ENCODE measurements at regions not wholly inside any gene's neighbourhood (a gene's known extent, or its start where the extent isn't known, plus 50 kb on each side); places are given as distances from the start of the nearest gene placed in this dataset.

GRCh38 chr16:73473713-73474112 is 425.8 kb upstream of the ZFHX3 start:
- no peaks in the 10 kb centered on the region for H3K9me3 ChIP-seq
- ATAC-seq: no peak
- H3K27ac ChIP-seq: no peak overlapping the region
- no peaks in the 10 kb centered on the region for H3K36me3 ChIP-seq
- H3K4me1 ChIP-seq: no peaks in the 10 kb centered on the region
- TF ChIP-seq CTCF (IDR thresholded peaks at IDR 0.05): no peak
- TF ChIP-seq POLR2A (IDR thresholded peaks at IDR 0.05): no peak
- WGBS (ENCODE audit: insufficient coverage, low coverage, low lambda C conversion rate, missing lambda C conversion rate): 67% methylated on average over 3 of the region's 3 CpGs
- no peak for DNase-seq
- H3K27me3 ChIP-seq: no peaks in the 10 kb centered on the region
- no peak overlapping the region for H3K4me3 ChIP-seq
- intact Hi-C loops (cut with DNase I): no loop called here

GRCh38 chr16:73464834-73465233 is 416.9 kb upstream of the ZFHX3 start:
- intact Hi-C loops (cut with DNase I): no loop called here
- Histone ChIP-seq H3K4me3 (no peak overlapping the region), H3K27ac (no peak overlapping the region), H3K36me3 (no peaks in the 10 kb centered on the region), H3K9me3 (no peaks in the 10 kb centered on the region), H3K27me3 (no peaks in the 10 kb centered on the region), H3K4me1 (no peaks in the 10 kb centered on the region)
- ATAC-seq: no peak
- TF ChIP-seq CTCF (IDR thresholded peaks at IDR 0.05): no peak
- no peak for TF ChIP-seq POLR2A (IDR thresholded peaks at IDR 0.05)
- WGBS (ENCODE audit: insufficient coverage, low coverage, low lambda C conversion rate, missing lambda C conversion rate): 29% methylated on average over 4 of the region's 11 CpGs
- no peak for DNase-seq

GRCh38 chr16:73459586-73459985 is 411.7 kb upstream of the ZFHX3 start:
- intact Hi-C loops (cut with DNase I): no loop called here
- Histone ChIP-seq H3K27ac (no peak overlapping the region), H3K36me3 (no peaks in the 10 kb centered on the region), H3K4me1 (no peaks in the 10 kb centered on the region), H3K9me3 (no peaks in the 10 kb centered on the region), H3K27me3 (no peaks in the 10 kb centered on the region), H3K4me3 (no peak overlapping the region)
- DNase-seq (no peak), ATAC-seq (no peak)
- WGBS (ENCODE audit: insufficient coverage, low coverage, low lambda C conversion rate, missing lambda C conversion rate): 54% methylated on average over 3 of the region's 5 CpGs
- TF ChIP-seq POLR2A (IDR thresholded peaks at IDR 0.05) (no peak), CTCF (IDR thresholded peaks at IDR 0.05) (no peak)

- H3K9me3 ChIP-seq: no peaks in the 10 kb centered on the region
- WGBS (ENCODE audit: insufficient coverage, low coverage, low lambda C conversion rate, missing lambda C conversion rate): 71% methylated on average over 1 of the region's 1 CpG
- no peak for TF ChIP-seq CTCF (IDR thresholded peaks at IDR 0.05)
- no peak for TF ChIP-seq POLR2A (IDR thresholded peaks at IDR 0.05)
Observed at GRCh38 chr16:73457851-73458250, 409.9 kb upstream of the ZFHX3 start.

GRCh38 chr16:73448970-73449369 is 401.0 kb upstream of the ZFHX3 start:
- 75% methylated on average over 3 of the region's 3 CpGs for WGBS (ENCODE audit: insufficient coverage, low coverage, low lambda C conversion rate, missing lambda C conversion rate)
- H3K4me1 ChIP-seq: no peaks in the 10 kb centered on the region
- H3K4me3 ChIP-seq: no peak overlapping the region
- TF ChIP-seq CTCF (IDR thresholded peaks at IDR 0.05): no peak
- TF ChIP-seq POLR2A (IDR thresholded peaks at IDR 0.05): no peak
- no peaks in the 10 kb centered on the region for H3K27me3 ChIP-seq
- DNase-seq (no peak), ATAC-seq (no peak)
- intact Hi-C loops (cut with DNase I): no loop called here
- peaks cover 0 to 7% (median 0%) of the 10 kb centered on the region in 4 donors for H3K9me3 ChIP-seq
- no peaks in the 10 kb centered on the region for H3K36me3 ChIP-seq
- no peak overlapping the region for H3K27ac ChIP-seq

More at GRCh38 chr16:73457851-73458250, 409.9 kb upstream of the ZFHX3 start:
- Histone ChIP-seq H3K4me3 (no peak overlapping the region), H3K27ac (no peak overlapping the region), H3K4me1 (no peaks in the 10 kb centered on the region), H3K36me3 (no peaks in the 10 kb centered on the region), H3K27me3 (no peaks in the 10 kb centered on the region)
- DNase-seq: no peak
- intact Hi-C loops (cut with DNase I): no loop called here
- no peak for ATAC-seq

All from right lobe of liver (tissue), 6 donors.